Calu3 (cell line): ENCODE measurements at regions not wholly inside any gene's neighbourhood (a gene's known extent, or its start where the extent isn't known, plus 50 kb on each side); places are given as distances from the start of the nearest gene placed in this dataset.
A peak's percentile ranks its signal among the peaks of the same experiment; 100 is the strongest.

Experiments used
- BruUV-seq: library from RNA; stranded (reverse); fragments of 400-500 nt; replicated peaks from 2 replicates; lab custom pipeline; 2021; lab: Mats Ljungman, UMichigan
- CTCF ChIA-PET: fragments of 300-600 bp; sonication (Branson Sonifier 250); formaldehyde crosslinking; loops from one replicate; lab custom pipeline; 2022; ENCODE audit warnings: antibody characterized with exemption; lab: Charles Lee
- DNase-seq: peaks from one replicate; pipeline ENCODE4 v3.0.0; 2022
- H3K27ac Mint-ChIP-seq: one replicate; pipeline ENCODE4 v1.8.0; 2022; ENCODE audit warnings: mixed read lengths; ENCODE audit not compliant: unreplicated experiment
- H3K27me3 Mint-ChIP-seq: one replicate; pipeline ENCODE4 v1.8.0; 2022; ENCODE audit warnings: mixed read lengths; ENCODE audit not compliant: unreplicated experiment
- H3K36me3 Mint-ChIP-seq: one replicate; pipeline ENCODE4 v1.8.0; 2022; ENCODE audit warnings: mild to moderate bottlenecking, moderate library complexity, mixed read lengths; ENCODE audit not compliant: insufficient read depth, unreplicated experiment
- H3K4me1 Mint-ChIP-seq: one replicate; pipeline ENCODE4 v1.8.0; 2022; ENCODE audit warnings: mild to moderate bottlenecking, low read depth, mixed read lengths; ENCODE audit not compliant: unreplicated experiment
- H3K4me3 Mint-ChIP-seq: one replicate; pipeline ENCODE4 v1.8.0; 2022; ENCODE audit warnings: mild to moderate bottlenecking, low read depth, moderate library complexity, mixed read lengths; ENCODE audit not compliant: unreplicated experiment
- H3K9me3 Mint-ChIP-seq: one replicate; pipeline ENCODE4 v1.8.0; 2022; ENCODE audit warnings: low read depth, mixed read lengths; ENCODE audit not compliant: unreplicated experiment
- intact Hi-C: fragments of 100-400 bp; cut with micrococcal nuclease; formaldehyde crosslinking; loops from one replicate; pipeline ENCODE4 v1.10.0; 2022; ENCODE audit not compliant: unreplicated experiment
- TF ChIP-seq, protein P1 (sequence below): fragments of 200-600 bp; IDR thresholded peaks from one replicate; pipeline ENCODE4 v1.8.0; 2022; ENCODE audit warnings: antibody characterized with exemption; ENCODE audit not compliant: unreplicated experiment

DNA sequence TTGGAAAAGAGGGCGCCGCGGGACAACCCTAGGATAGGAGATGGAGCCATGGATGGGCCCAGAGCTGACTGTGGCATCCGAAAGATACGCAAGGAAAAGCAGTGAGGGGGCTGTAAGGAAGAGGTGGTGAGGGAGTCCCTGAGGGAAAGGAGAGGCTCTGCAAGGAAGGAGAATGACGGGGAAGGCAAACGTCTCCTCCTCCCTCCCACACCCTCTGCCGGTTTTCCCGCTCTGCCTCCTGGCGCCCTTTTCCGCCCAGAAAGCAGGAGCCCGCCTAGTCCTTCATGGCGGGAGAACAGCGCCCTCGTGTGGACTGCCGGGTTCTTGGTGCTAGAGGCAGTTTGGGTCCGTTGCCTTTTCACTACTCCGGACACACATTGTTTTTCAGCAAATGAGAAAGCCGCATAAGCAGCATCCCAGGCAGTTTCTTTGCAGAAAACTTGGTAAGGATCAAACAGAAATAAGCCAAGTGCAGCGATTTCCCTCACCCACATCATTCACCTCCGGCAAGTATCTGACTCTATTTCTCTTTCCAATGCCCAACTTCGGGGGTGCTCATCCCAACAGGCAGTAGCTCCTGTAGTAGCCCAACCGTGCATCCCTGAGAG, 200.4 kb downstream of the INO80D start:
- TF ChIP-seq, protein P1, sequence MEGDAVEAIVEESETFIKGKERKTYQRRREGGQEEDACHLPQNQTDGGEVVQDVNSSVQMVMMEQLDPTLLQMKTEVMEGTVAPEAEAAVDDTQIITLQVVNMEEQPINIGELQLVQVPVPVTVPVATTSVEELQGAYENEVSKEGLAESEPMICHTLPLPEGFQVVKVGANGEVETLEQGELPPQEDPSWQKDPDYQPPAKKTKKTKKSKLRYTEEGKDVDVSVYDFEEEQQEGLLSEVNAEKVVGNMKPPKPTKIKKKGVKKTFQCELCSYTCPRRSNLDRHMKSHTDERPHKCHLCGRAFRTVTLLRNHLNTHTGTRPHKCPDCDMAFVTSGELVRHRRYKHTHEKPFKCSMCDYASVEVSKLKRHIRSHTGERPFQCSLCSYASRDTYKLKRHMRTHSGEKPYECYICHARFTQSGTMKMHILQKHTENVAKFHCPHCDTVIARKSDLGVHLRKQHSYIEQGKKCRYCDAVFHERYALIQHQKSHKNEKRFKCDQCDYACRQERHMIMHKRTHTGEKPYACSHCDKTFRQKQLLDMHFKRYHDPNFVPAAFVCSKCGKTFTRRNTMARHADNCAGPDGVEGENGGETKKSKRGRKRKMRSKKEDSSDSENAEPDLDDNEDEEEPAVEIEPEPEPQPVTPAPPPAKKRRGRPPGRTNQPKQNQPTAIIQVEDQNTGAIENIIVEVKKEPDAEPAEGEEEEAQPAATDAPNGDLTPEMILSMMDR = peak; percentile 97
- H3K4me3 Mint-ChIP-seq = peak overlapping the region; percentile 31
- H3K36me3 Mint-ChIP-seq = no peaks in the 10 kb centered on the region
- DNase-seq = peak; percentile 91
- peaks cover 9% of the 10 kb centered on the region for H3K4me1 Mint-ChIP-seq
- intact Hi-C loops = loop anchor here (1.0 to 5.0 kb wide), 3 partner anchors 109 to 203 kb away; partner anchors contain the start of gene NRP2
- CTCF ChIA-PET = interaction anchor here (1.5 kb wide), 1 partner anchor 40 kb away, joined by 3 read pairs; no protein-coding TSS in a partner anchor
- no peaks in the 10 kb centered on the region for H3K9me3 Mint-ChIP-seq
- H3K27me3 Mint-ChIP-seq = peaks cover 9% of the 10 kb centered on the region
- no TSS peak for BruUV-seq
- H3K27ac Mint-ChIP-seq = no peak overlapping the region

DNA sequence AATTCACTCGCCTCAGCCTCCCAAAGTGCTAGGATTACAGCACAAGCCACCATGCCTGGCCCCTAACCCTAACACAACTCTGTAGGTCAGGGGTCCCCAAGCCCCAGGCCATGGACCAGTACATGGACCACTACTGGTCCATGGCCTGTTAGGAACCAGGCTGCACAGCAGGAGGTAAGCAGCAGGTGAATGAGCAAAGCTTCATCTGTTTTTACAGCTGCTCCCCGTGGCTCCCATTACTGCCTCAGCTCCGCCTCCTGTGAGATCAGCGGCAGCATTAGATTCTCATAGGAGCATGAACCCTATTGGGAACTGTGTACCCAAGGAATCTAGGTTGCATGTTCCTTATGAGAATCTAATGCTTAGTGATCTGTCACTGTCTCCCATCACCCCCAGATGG, 201.7 kb downstream of the NRP2 start:
- TF ChIP-seq, protein P1 = no peak
- BruUV-seq = no TSS peak

DNA sequence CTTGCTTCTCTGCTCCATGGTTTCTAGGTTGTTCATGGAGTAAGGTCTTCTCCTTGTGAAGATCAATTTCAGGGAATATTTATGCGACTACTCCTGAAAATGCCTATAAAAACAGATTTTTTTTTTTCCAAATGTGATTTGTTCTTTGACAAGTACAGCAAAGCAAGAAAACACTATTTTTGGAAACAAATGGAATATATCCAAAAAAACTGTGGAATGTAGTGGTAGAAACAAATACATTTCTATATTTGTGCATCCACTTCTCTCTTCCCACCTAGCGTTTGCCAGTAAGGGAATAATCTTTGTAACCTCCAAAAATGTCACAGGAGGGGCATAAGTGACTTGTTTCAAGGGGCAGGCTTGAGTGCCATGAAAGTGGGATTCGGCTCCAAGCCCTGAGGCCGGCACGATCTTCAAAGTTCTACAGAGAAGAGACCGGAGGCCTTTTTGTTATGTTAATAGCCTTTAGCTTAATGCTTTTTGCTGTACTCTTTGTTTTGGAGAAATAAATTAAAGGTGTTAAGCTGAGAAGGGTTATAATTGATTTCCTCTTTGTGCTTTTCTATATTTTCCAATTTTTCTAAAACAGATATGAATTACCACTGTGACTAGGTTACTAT, 200.6 kb downstream of the NRP2 start:
- CTCF ChIA-PET = no interaction called here
- no peak overlapping the region for H3K4me3 Mint-ChIP-seq
- TF ChIP-seq, protein P1 = no peak
- H3K4me1 Mint-ChIP-seq = peaks cover 9% of the 10 kb centered on the region
- BruUV-seq = no TSS peak
- intact Hi-C loops = no loop called here
- H3K27ac Mint-ChIP-seq = no peak overlapping the region
- no peaks in the 10 kb centered on the region for H3K9me3 Mint-ChIP-seq
- no peak for DNase-seq
- no peaks in the 10 kb centered on the region for H3K36me3 Mint-ChIP-seq
- peaks cover 15% of the 10 kb centered on the region for H3K27me3 Mint-ChIP-seq

More for the DNA sequence above, 201.7 kb downstream of the NRP2 start:
- Mint-ChIP-seq H3K4me3 (no peak overlapping the region), H3K9me3 (no peaks in the 10 kb centered on the region), H3K27ac (no peak overlapping the region), H3K27me3 (peaks cover 15% of the 10 kb centered on the region), H3K36me3 (no peaks in the 10 kb centered on the region), H3K4me1 (peaks cover 9% of the 10 kb centered on the region)
- CTCF ChIA-PET = no interaction called here
- intact Hi-C loops = loop anchor here (2.0 kb wide), 1 partner anchor 117 kb away; no protein-coding TSS in a partner anchor
- DNase-seq = no peak

DNA sequence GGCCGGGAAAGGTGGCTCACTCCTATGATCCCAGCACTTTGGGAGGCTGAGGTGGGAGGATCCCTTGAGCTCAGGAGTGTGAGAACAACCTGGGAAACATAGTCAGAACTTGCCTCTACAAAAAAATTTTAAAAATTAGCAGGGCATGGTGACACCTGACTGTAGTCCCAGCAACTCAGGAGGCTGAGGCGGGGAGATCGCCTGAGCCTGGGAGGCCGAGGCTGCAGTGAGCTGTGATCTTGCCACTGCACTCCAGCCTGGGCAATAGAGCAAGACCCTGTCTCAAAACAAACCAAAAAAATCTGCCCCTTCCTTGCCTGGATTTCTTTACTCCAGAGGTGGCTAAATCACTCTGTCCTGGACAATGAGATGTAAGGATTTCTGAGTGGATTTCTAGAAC, 197.7 kb downstream of the NRP2 start:
- CTCF ChIA-PET = no interaction called here
- no TSS peak for BruUV-seq
- Mint-ChIP-seq H3K4me3 (no peak overlapping the region), H3K4me1 (peaks cover 1% of the 10 kb centered on the region), H3K9me3 (no peaks in the 10 kb centered on the region), H3K27me3 (peaks cover 15% of the 10 kb centered on the region), H3K27ac (no peak overlapping the region), H3K36me3 (no peaks in the 10 kb centered on the region)
- intact Hi-C loops = no loop called here
- TF ChIP-seq, protein P1 = no peak
- no peak for DNase-seq
